ENCODE measurements at regions not wholly inside any gene's neighbourhood (a gene's known extent, or its start where the extent isn't known, plus 50 kb on each side); places are given as distances from the start of the nearest gene placed in this dataset.
A peak's percentile ranks its signal among the peaks of the same experiment; 100 is the strongest.
"Not testable (repeated sequence)": the region's sequence is repeated elsewhere in the genome, so short reads cannot be mapped to it uniquely, and the experiment has no call there.

DNA sequence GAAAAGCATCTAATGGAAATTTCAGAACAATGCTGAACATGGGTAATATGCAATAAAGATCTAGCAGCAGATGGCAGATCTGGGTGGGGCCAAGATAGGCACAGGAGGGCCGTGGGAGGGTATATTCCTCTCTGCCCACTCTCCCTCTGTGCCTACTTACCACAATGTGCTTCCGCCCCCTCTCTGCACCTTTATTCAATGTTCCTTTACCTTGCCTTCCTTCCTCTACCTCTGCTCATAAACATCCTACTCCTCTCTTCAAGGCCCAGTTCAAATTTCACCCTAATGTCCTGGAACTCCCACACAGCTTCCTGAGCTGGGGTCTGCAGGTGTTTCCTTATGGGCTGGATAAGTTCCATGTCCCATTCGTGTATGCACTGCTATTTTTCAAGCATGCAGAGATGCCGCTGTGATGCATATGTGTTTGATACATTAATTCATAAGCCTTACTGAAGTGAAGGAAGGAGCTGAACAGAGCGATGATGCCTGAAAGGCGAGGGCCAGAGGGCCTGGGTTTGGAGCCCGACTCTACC, 65.6 kb upstream of the EDEM3 start:
- DNase-seq (ENCODE audit: low read depth), result no peak

DNA sequence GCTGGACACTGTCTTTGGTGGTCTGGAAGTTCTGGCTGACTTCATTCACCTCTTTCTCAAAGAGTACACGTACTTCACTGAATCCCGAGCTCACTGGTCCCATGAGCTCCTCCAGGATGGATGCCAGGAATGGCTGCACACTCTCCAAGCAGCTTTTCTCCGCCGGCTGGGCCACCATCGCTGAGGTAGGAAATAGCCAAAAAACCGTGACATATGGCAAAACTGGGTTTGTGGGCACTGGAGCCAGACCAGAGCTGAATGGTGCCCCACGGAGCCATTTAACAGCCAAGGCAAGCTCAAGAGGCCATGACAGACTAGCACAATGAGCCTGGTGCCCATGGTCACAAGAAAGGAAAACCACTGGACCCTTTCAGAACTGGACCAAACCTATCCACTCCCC, 64.0 kb upstream of the EDEM3 start:
- no peak for DNase-seq (ENCODE audit: low read depth)

DNA sequence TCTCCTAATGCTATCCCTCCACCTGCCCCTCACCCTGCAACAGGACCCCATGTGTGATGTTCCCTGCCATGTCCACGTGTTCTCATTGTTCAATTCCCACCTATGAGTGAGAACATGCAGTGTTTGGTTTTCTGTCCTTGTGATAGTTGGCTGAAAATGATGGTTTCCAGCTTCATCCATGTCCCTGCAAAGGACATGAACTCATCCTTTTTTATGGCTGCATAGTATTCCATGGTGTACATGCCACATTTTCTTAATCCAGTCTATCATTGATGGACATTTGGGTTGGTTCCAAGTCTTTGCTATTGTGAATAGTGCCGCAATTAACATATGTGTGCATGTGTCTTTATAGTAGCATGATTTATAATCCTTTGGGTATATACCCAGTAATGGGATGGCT, 62.3 kb upstream of the EDEM3 start:
- not testable (repeated sequence) for DNase-seq (ENCODE audit: low read depth)

DNA sequence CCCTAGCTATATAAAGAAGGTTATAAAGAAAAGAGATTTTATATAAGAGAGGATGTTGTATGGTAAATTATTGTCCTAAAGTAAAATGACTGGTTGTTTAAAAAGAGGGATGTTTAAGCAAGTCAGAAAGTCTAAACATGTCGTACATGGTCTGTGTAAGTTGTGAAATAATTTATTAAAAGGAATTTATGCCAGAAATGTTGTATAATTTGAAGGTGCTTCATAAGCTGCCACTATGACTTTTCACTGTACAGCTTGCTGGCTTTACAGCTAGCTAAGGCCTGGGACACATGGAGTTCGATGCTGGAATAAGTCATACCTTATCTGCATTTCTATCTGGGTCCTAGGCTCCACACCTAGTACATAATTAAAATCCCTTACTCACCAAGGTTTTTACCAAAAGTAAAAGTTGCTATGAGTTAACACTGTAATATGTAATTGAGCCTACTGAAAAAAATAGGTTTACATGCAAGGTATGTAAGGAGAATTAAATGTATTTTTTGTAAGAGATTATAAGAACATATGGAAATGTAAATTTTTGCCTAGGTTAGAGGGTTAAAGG, 59.0 kb upstream of the EDEM3 start:
- DNase-seq (ENCODE audit: low read depth), result no peak

DNA sequence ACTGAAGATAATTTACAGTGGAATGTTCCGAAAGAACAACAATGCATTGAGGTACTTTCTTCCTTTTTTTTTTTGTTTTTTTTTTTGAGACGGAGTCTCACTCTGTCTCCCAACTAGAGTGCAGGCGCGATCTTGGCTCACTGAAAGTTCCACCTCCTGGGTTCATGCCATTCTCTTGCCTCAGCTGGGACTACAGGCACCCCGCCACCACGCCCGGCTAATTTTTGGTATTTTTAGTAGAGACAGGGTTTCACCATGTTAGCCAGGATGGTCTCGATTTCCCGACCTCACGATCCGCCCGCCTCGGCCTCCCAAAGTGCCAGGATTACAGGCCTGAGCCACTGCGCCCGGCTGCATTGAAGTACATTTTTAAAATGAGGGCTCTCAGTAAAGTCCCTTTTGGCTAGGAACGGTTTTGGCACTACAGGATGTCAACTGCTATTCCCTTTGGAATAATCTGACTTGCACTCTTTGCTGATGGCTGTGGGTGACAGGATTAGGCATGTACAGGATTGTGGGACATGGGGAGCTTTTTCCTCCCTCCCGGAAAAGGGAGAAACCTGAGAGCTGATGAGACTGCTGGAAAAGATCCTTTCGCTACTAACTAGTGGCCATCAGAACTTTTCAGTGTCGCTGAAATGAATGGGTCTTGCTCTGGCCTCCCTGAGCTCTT, 56.9 kb upstream of the EDEM3 start:
- DNase-seq (ENCODE audit: low read depth), result no peak

DNA sequence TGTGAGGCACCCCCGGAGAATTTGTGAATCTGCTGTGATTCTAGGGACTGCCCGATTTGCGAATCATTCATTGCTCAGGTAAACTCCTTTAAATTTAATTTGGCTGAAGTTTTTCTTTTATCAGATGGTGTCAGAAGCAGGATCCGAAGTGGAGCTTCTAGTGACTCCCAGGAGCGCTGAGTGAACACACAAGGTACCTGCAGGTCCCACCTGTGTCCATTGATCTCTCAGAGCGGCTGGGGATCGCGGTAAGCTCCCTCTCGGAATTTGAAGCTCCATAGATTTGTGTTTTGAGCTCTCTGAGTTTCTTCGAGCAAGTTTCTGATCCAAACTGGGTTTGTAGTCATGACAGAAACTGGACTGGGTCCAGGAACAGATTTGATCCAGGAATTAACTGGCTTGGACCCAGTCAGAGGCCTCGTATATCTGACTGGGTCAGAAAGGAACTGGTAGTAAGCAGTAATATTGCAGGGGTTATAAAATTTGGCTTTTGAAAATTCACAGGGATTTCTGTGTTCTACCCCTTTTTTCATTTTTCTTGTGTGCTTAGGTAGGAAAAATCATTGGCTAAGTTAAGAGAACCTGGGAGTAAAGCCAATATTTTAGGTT, 56.2 kb upstream of the EDEM3 start:
- no peak for DNase-seq (ENCODE audit: low read depth)

DNA sequence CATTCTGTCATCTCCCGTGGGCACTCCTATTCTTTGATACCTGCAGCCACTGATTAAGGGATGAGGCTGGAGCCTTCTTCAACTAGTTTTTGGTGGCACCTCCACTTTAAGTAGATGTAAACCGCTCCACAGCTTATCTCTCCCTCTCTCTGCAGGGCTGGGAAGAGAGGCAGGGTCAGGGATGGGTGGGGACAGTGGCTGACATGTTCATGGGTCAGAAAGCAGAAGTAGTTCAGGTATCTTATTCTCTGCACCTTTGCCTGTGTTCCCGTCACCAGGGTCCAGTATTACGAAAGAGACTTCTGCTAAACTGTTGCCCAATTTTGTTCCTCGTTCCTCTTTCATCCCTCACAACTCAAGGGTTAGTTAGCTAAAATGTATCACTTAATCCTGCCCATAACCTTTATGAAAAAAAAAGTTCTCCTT, 51.7 kb upstream of the EDEM3 start:
- no peak for DNase-seq (ENCODE audit: low read depth)

DNA sequence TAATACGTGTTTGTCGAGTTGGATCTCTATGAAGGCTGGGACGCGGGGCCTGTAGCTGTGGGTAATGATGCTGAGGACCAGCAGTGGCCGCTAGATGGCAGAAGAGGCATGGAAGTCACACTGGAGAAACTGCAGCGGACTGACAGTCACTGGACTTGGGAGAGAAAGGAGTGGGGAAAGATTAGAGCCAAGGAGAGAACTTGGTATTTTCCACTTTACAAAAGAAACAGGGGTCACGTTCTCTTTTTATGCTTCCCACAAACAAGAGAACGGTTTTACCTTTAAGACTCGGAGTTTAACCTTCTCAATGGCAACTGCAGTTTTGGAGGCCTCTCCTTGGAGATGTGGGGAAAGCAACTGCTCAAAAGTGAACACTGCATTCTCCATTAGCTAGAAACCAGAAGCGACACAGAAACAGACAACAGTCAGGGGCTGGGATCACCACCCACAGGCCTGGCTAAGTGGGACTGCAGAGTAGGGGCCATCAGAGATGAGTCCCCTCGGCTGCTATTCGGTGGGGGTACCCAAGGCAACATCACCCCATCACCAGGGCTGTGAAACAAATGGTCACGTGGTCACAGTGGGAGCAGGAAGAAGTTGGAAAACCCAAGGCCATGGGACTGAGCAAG, 51.1 kb upstream of the EDEM3 start:
- DNase-seq (ENCODE audit: low read depth), result peak; percentile 79
